ENCODE measurements at regions not wholly inside any gene's neighbourhood (a gene's known extent, or its start where the extent isn't known, plus 50 kb on each side); places are given as distances from the start of the nearest gene placed in this dataset.

DNA sequence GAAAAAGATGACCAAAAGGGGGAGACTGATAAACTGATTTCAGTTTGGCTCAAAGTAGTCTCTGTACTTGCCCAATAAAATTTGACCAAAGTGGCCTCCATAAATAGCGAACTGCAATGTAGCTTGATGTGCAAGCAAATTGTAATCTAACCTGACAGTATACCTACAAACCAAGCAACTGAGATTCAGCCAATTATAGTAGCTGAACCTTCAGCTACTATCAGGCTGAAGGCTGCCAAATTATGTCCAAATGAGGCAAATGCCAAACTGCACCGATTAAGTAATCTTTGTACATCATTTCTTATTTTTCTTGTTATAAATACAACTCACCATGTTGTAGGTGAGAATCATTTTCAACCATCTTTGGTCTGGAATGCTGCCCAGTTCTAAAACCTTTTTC lies 390.6 kb downstream of the CDH9 start:
- BruUV-seq (replicated peaks) = no TSS peak
- intact Hi-C loops (cut with micrococcal nuclease; ENCODE audit: unreplicated experiment) = no loop called here
- no peaks in the 10 kb centered on the region for H3K36me3 Mint-ChIP-seq (ENCODE audit: insufficient read depth, unreplicated experiment)
- no peaks in the 10 kb centered on the region for H3K4me1 Mint-ChIP-seq (ENCODE audit: low read depth, unreplicated experiment)
- no peak overlapping the region for H3K4me3 Mint-ChIP-seq (ENCODE audit: low read depth, unreplicated experiment)
- H3K27me3 Mint-ChIP-seq (ENCODE audit: unreplicated experiment) = no peaks in the 10 kb centered on the region
- H3K27ac Mint-ChIP-seq (ENCODE audit: unreplicated experiment) = no peak overlapping the region
- CTCF ChIA-PET = no interaction called here
- TF ChIP-seq, protein P1, sequence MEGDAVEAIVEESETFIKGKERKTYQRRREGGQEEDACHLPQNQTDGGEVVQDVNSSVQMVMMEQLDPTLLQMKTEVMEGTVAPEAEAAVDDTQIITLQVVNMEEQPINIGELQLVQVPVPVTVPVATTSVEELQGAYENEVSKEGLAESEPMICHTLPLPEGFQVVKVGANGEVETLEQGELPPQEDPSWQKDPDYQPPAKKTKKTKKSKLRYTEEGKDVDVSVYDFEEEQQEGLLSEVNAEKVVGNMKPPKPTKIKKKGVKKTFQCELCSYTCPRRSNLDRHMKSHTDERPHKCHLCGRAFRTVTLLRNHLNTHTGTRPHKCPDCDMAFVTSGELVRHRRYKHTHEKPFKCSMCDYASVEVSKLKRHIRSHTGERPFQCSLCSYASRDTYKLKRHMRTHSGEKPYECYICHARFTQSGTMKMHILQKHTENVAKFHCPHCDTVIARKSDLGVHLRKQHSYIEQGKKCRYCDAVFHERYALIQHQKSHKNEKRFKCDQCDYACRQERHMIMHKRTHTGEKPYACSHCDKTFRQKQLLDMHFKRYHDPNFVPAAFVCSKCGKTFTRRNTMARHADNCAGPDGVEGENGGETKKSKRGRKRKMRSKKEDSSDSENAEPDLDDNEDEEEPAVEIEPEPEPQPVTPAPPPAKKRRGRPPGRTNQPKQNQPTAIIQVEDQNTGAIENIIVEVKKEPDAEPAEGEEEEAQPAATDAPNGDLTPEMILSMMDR (IDR thresholded peaks at IDR 0.05; ENCODE audit: unreplicated experiment) = no peak
- no peak for DNase-seq
- peaks cover 2% of the 10 kb centered on the region for H3K9me3 Mint-ChIP-seq (ENCODE audit: low read depth, unreplicated experiment)

DNA sequence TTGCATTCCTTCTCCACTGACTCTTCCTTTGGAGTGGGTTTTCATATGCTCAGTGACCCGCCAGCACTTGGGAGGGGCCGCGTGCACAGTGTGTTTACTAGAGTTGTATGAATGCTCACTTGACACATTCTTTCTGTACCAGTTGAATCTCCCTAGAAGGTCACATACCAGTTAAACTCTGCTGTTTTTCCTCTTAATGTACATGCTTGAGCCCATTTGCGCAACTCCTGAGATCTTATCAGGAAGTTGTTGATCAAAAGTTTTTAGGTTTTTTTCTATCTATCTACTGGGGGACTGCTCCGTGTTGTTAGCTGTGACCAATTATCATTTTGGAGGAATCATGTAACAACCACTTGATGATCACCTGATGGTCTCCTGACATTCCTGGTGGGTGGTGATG lies 392.7 kb downstream of the CDH9 start:
- no TSS peak for BruUV-seq (replicated peaks)
- Mint-ChIP-seq H3K9me3 (ENCODE audit: low read depth, unreplicated experiment) (peaks cover 2% of the 10 kb centered on the region), H3K4me1 (ENCODE audit: low read depth, unreplicated experiment) (no peaks in the 10 kb centered on the region), H3K27me3 (ENCODE audit: unreplicated experiment) (no peaks in the 10 kb centered on the region), H3K36me3 (ENCODE audit: insufficient read depth, unreplicated experiment) (no peaks in the 10 kb centered on the region), H3K4me3 (ENCODE audit: low read depth, unreplicated experiment) (no peak overlapping the region), H3K27ac (ENCODE audit: unreplicated experiment) (no peak overlapping the region)
- DNase-seq = no peak
- CTCF ChIA-PET = no interaction called here
- TF ChIP-seq, protein P1 (IDR thresholded peaks at IDR 0.05; ENCODE audit: unreplicated experiment) = no peak
- intact Hi-C loops (cut with micrococcal nuclease; ENCODE audit: unreplicated experiment) = no loop called here

DNA sequence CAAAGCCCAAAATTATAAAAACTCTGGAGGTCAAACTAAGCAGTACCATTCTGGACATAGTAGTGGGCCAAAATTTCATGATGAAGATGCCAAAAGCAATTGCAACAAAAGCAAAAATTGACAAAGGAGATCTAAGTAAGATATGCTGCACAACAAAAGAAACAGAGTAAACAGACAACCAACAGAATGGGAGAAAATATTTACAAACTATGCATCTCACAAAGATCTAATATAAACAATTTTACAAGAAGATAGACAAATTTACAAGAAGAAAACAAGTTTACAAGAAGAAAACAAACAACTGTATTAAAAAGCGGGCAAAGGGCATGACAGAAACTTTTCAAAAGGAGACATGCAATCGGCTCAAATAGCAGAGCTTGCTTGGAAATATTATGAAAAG lies 396.9 kb downstream of the CDH9 start:
- CTCF ChIA-PET = no interaction called here
- no peak overlapping the region for H3K27ac Mint-ChIP-seq (ENCODE audit: unreplicated experiment)
- no peaks in the 10 kb centered on the region for H3K4me1 Mint-ChIP-seq (ENCODE audit: low read depth, unreplicated experiment)
- H3K4me3 Mint-ChIP-seq (ENCODE audit: low read depth, unreplicated experiment) = no peak overlapping the region
- no TSS peak for BruUV-seq (replicated peaks)
- no peaks in the 10 kb centered on the region for H3K27me3 Mint-ChIP-seq (ENCODE audit: unreplicated experiment)
- no peaks in the 10 kb centered on the region for H3K36me3 Mint-ChIP-seq (ENCODE audit: insufficient read depth, unreplicated experiment)
- intact Hi-C loops (cut with micrococcal nuclease; ENCODE audit: unreplicated experiment) = no loop called here
- no peak for DNase-seq
- peaks cover 5% of the 10 kb centered on the region for H3K9me3 Mint-ChIP-seq (ENCODE audit: low read depth, unreplicated experiment)
- TF ChIP-seq, protein P1 (IDR thresholded peaks at IDR 0.05; ENCODE audit: unreplicated experiment) = no peak

DNA sequence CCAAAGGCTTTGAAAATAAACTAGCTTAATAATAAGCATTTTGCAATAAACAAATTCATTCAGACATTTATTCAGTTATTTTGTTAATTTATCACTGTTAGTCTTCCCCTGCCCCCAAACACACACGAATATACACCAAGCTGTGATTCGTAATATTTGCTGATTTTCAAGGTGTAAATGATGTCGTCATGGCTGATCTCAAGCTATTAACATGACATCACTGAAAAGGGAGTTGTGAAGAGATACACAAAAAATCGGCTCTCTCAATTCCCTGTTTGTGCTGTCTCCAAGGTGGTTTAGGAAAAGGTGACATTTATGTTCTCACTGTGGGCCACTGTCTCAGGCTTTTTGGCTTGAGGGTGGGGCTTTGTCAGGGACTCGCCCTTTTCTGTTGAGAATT lies 413.3 kb downstream of the CDH9 start:
- no peak for DNase-seq
- Mint-ChIP-seq H3K4me3 (ENCODE audit: low read depth, unreplicated experiment) (no peak overlapping the region), H3K9me3 (ENCODE audit: low read depth, unreplicated experiment) (peaks cover 7% of the 10 kb centered on the region), H3K27ac (ENCODE audit: unreplicated experiment) (no peak overlapping the region), H3K27me3 (ENCODE audit: unreplicated experiment) (no peaks in the 10 kb centered on the region), H3K4me1 (ENCODE audit: low read depth, unreplicated experiment) (no peaks in the 10 kb centered on the region), H3K36me3 (ENCODE audit: insufficient read depth, unreplicated experiment) (no peaks in the 10 kb centered on the region)
- CTCF ChIA-PET = no interaction called here
- no TSS peak for BruUV-seq (replicated peaks)
- TF ChIP-seq, protein P1 (IDR thresholded peaks at IDR 0.05; ENCODE audit: unreplicated experiment) = no peak
- intact Hi-C loops (cut with micrococcal nuclease; ENCODE audit: unreplicated experiment) = no loop called here

DNA sequence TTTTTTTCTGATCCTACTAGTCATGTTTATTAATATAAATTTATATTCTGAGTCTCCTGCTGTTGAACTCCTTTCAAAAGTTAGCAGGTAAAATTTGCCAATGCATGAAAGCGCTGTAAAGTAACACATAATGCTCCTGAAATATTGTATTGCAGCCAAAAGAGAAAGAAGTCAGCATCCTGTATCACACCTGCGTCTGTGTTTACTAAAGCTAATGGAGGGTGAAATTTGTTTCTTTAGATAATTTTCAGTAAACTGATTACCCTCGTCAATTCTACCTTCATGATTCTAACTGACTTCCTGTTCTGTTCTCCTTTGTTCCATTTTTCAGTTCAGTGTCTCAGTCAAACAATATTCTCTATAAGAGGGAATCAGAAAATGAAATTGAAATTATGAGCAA lies 415.4 kb downstream of the CDH9 start:
- intact Hi-C loops (cut with micrococcal nuclease; ENCODE audit: unreplicated experiment) = no loop called here
- no peaks in the 10 kb centered on the region for H3K36me3 Mint-ChIP-seq (ENCODE audit: insufficient read depth, unreplicated experiment)
- H3K27me3 Mint-ChIP-seq (ENCODE audit: unreplicated experiment) = no peaks in the 10 kb centered on the region
- no peak overlapping the region for H3K4me3 Mint-ChIP-seq (ENCODE audit: low read depth, unreplicated experiment)
- no TSS peak for BruUV-seq (replicated peaks)
- no peak overlapping the region for H3K27ac Mint-ChIP-seq (ENCODE audit: unreplicated experiment)
- DNase-seq = no peak
- H3K9me3 Mint-ChIP-seq (ENCODE audit: low read depth, unreplicated experiment) = peaks cover 7% of the 10 kb centered on the region
- TF ChIP-seq, protein P1 (IDR thresholded peaks at IDR 0.05; ENCODE audit: unreplicated experiment) = no peak
- no peaks in the 10 kb centered on the region for H3K4me1 Mint-ChIP-seq (ENCODE audit: low read depth, unreplicated experiment)
- CTCF ChIA-PET = no interaction called here

Data from Calu3 (cell line).